Immature natural killer cell (primary cell): ENCODE measurements at regions not wholly inside any gene's neighbourhood (a gene's known extent, or its start where the extent isn't known, plus 50 kb on each side); places are given as distances from the start of the nearest gene placed in this dataset.

Experiments used
- DNase-seq, 3 donors: peaks; one replicate each; pipeline ENCODE4 v3.0.0; 2022; ENCODE audit warnings: mixed read lengths in 1 of 3
- H3K27ac Mint-ChIP-seq, 6 donors: one replicate each; pipeline ENCODE4 v1.8.0; 2020; ENCODE audit warnings: mixed read lengths in 6 of 6, mild to moderate bottlenecking in 5 of 6, inconsistent platforms in 4 of 6, moderate library complexity in 3 of 6
- H3K27me3 Mint-ChIP-seq, 3 donors: one replicate each; pipeline ENCODE4 v1.8.0; 2020 to 2021; ENCODE audit warnings: low read depth in 3 of 3, mild to moderate bottlenecking in 3 of 3, mixed read lengths in 3 of 3, moderate library complexity in 3 of 3, inconsistent platforms in 1 of 3
- H3K36me3 Mint-ChIP-seq, 3 donors: one replicate each; pipeline ENCODE4 v1.8.0; 2020; ENCODE audit warnings: mixed read lengths in 3 of 3, inconsistent platforms in 2 of 3, mild to moderate bottlenecking in 2 of 3
- H3K4me1 Mint-ChIP-seq, 2 donors: one replicate each; pipeline ENCODE4 v1.8.0; 2020; ENCODE audit warnings: inconsistent platforms in 2 of 2, mild to moderate bottlenecking in 2 of 2, mixed read lengths in 2 of 2, moderate library complexity in 1 of 2
- H3K4me3 Mint-ChIP-seq, 5 donors: one replicate each; pipeline ENCODE4 v1.8.0; 2020; ENCODE audit warnings: mild to moderate bottlenecking in 5 of 5, mixed read lengths in 5 of 5, inconsistent platforms in 3 of 5, moderate library complexity in 3 of 5
- H3K9me3 Mint-ChIP-seq, 6 donors: one replicate each; pipeline ENCODE4 v1.8.0; 2020; ENCODE audit warnings: mild to moderate bottlenecking in 6 of 6, mixed read lengths in 6 of 6, inconsistent platforms in 4 of 6, moderate library complexity in 3 of 6

DNA sequence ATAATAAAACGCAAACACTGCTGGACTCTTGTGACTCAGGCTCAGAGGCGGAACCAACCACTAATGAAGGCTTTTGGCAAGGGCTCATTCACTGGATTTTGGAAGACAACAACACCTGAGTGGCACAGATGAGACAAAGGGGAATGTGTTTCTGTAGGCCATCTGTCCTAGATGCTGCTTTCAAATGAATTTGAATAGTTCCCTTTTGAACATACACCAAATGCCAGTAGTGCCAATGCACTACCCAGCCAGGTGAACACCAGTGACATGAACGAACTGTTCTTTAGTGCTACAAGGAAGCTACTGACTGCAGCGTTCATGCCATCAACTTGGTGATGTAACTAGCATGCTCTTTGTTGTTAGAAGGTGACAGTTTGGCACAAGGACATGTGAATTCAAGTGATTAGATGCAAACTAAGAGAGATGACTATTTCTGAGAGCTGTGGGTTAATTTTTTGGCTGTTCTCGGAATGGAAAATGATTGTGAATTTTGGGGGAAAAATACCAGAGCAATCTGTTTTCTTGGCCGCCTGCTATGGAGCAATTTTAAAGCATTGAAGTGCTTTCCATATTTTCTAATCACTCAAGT is 173.7 kb downstream of the SLC24A2 start:
- Mint-ChIP-seq H3K4me3 (no peak overlapping the region), H3K9me3 (peaks cover 0 to 3% (median 0%) of the 10 kb centered on the region in 6 donors), H3K27me3 (peaks cover 1 to 7% (median 2%) of the 10 kb centered on the region in 3 donors), H3K27ac (no peak overlapping the region), H3K36me3 (no peaks in the 10 kb centered on the region), H3K4me1 (no peaks in the 10 kb centered on the region)
- no peak for DNase-seq

DNA sequence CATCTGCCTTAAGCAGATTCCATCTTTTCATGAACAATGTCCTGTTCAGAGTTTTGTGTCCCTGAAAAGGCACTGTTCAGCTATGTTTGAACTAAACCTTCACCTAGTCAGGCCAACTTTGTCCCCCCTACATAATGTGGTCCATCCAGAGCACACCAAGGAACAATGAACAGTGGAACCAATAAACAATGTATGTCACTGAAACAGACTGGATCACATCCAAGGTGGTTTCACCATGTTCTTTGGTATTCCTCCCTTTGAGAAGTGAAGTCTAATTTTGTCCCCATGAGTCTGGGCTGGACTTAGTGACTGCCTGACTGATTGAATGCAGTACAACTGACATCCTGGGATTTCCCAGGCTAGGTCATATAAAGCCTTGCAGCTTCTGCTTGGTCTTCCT is 174.5 kb downstream of the SLC24A2 start:
- no peak for DNase-seq
- Mint-ChIP-seq H3K27me3 (peaks cover 1 to 10% (median 2%) of the 10 kb centered on the region in 3 donors), H3K36me3 (no peaks in the 10 kb centered on the region), H3K9me3 (peaks cover 0 to 3% (median 0%) of the 10 kb centered on the region in 6 donors), H3K4me3 (no peak overlapping the region), H3K4me1 (no peaks in the 10 kb centered on the region), H3K27ac (no peak overlapping the region)

DNA sequence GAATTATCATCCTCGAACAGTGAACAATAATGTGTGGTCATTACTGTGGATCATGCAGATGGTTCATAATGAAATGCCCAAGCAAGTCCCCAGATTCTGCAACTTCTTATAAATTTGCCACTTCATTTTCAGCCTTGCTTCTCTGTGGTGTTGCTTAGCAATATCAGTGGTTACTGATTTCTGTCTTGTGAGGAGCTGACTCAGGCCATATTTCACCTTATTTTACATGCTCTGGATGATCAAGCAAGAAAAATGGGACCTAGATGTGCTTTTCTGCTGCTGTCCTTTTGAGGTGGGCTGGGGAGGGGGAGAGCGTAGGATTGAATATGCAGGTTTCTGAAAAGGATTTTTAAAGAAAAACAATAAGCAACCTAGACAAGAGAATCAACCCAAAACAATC is 188.3 kb downstream of the SLC24A2 start:
- no peak overlapping the region for H3K4me3 Mint-ChIP-seq
- no peak for DNase-seq
- H3K27ac Mint-ChIP-seq = no peak overlapping the region
- peaks cover 0 to 3% (median 0%) of the 10 kb centered on the region in 6 donors for H3K9me3 Mint-ChIP-seq
- peaks cover 0 to 2% (median 1%) of the 10 kb centered on the region in 3 donors for H3K27me3 Mint-ChIP-seq
- H3K4me1 Mint-ChIP-seq = no peaks in the 10 kb centered on the region
- no peaks in the 10 kb centered on the region for H3K36me3 Mint-ChIP-seq

DNA sequence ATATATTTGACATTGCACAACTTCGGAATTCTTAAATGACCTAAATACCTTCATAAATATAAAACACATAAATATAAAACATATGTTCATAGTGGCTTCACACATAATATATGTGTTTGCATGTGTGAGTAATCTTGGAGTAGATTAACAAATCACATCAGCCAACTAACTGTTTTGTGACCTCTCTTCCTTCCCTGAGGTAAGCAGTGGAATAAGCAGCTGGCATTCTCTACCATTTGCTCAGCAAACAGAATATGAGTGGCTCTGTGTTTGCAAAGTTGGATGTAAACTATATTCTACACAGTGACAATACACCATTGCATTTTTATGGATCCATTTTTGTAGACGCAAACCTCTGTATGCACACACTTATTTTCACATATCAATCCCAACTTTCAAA is 189.9 kb downstream of the ACER2 start:
- no peak overlapping the region for H3K4me3 Mint-ChIP-seq
- peaks cover 0 to 4% (median 0%) of the 10 kb centered on the region in 6 donors for H3K9me3 Mint-ChIP-seq
- H3K36me3 Mint-ChIP-seq = no peaks in the 10 kb centered on the region
- no peak for DNase-seq
- peaks cover 0 to 4% (median 2%) of the 10 kb centered on the region in 3 donors for H3K27me3 Mint-ChIP-seq
- no peak overlapping the region for H3K27ac Mint-ChIP-seq
- no peaks in the 10 kb centered on the region for H3K4me1 Mint-ChIP-seq

DNA sequence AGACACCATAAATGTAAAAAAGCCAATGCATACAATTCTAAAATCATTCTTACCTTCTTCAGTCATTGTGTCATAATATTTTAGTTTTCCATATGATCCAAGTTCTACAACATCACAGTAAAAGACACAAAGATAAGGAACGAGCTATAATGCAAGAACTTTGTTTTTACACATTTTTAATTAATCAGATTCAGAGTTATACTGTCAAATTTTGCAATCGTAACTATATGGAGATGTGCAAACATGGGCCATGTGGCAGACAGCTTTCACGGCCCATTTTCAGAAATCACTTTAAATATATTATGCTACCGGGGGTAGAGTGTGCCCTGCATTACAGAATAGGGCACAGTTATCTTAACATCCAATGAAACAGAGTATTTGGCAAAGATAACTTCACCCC is 188.4 kb downstream of the ACER2 start:
- Mint-ChIP-seq H3K27me3 (peaks cover 2 to 6% (median 4%) of the 10 kb centered on the region in 3 donors), H3K9me3 (peaks cover 0 to 3% (median 0%) of the 10 kb centered on the region in 6 donors), H3K4me1 (no peaks in the 10 kb centered on the region), H3K4me3 (no peak overlapping the region), H3K36me3 (no peaks in the 10 kb centered on the region), H3K27ac (no peak overlapping the region)
- DNase-seq = no peak

DNA sequence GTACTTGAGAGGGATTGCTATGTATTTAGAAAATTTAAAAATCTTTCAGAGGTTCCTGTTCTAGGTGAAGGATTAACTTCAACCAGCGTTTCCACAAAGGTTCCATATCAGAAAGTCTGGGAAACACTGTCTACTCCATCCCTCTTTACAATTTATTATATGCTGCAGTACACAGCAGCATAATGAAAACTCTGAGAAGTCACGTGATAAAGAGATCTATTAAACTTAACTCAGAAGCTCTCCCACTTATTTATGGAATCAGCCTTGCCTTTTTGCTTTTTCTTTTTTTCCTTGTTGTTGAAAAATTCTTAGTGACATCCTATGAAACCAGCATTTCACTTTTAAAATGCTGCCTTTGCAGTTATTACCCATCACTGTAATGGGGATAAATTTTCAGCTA is 186.2 kb downstream of the ACER2 start:
- Mint-ChIP-seq H3K27ac (no peak overlapping the region), H3K4me3 (no peak overlapping the region), H3K36me3 (no peaks in the 10 kb centered on the region), H3K27me3 (peaks cover 2 to 6% (median 4%) of the 10 kb centered on the region in 3 donors), H3K4me1 (no peaks in the 10 kb centered on the region), H3K9me3 (peaks cover 0 to 8% (median 2%) of the 10 kb centered on the region in 6 donors)
- no peak for DNase-seq

DNA sequence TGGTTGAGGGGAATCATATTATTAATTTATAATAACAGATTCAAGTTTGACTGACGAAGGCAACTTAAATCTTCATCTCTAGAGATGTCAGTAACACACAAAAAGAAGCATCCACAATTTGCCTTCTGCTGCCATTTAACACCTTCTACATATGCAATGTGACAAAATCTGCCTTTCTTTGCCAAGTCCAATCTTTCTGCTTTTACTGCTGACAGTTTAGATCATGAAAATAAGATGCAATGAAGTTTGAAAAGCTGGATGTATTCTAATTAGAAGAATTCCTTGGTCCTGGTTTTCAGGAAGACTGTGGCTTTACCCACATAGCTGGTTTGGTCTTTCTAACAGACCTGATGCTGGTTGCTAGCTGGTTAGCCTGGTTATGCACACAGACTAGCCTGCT is 178.9 kb downstream of the ACER2 start:
- Mint-ChIP-seq H3K4me3 (no peak overlapping the region), H3K27me3 (peaks cover 2 to 5% (median 3%) of the 10 kb centered on the region in 3 donors), H3K4me1 (no peaks in the 10 kb centered on the region), H3K27ac (no peak overlapping the region), H3K36me3 (no peaks in the 10 kb centered on the region), H3K9me3 (peaks cover 0 to 10% (median 0%) of the 10 kb centered on the region in 6 donors)
- no peak for DNase-seq

DNA sequence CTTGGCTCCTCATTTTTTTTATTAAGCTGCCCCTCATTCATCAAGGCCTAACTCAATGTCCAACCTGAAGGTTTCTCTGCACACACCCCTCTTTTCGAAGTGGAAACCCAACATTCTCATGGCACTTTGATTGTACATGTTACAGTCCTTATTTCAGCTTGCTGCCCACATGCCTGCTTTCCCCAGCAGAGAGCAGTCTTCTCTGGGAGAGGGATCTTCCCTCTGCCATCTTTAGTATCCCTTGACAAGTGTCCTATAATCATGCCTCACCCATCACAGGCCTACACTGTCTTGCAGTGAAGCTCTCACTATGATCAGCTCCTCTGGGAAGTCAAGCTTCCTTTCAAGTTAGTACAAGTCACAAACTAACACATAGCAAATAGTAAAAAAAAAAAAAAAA is 175.1 kb downstream of the ACER2 start:
- H3K9me3 Mint-ChIP-seq = peaks cover 0 to 3% (median 0%) of the 10 kb centered on the region in 6 donors
- H3K4me3 Mint-ChIP-seq = no peak overlapping the region

DNA sequence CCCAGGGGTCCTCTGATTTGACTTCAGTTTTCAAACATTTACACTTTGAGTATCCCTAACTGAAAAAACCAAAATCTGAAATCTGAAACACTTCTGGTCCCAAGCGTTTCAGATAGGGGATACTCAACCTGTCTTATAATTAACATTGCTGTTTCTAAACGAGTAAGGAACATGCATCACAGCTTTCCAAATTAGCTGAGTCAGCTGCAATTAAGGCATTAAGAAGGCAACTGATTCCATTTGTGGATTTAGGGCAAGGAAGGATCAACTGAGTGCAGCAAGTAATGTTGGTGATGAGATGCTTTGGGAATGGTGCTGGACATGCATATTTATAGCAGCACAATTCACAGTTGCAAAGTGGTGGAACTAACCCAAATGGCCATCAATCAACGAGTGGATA is 168.6 kb downstream of the ACER2 start:
- DNase-seq = no peak

More for the DNA sequence above, 175.1 kb downstream of the ACER2 start:
- no peaks in the 10 kb centered on the region for H3K36me3 Mint-ChIP-seq
- DNase-seq = no peak
- H3K27me3 Mint-ChIP-seq = peaks cover 4 to 7% (median 4%) of the 10 kb centered on the region in 3 donors
- H3K4me1 Mint-ChIP-seq = no peaks in the 10 kb centered on the region
- no peak overlapping the region for H3K27ac Mint-ChIP-seq

DNA sequence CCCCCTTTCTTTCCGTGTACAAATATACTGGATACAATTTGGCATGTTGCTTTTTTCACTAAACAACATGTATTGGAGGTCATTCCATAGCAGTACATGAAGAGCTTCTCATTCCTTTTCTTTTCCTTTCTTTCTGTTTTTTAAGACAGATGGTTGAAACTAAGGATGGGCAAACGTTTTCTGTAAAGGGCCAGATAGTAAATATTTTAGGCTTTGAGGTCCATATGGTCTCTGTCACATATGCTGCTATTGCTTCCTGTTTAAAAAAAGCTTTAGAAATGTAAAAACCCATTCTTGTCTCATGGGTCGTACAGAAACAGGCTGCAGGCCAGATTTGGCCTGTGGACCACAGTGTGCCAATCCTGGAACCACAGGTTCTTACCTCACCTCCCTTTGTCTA is 160.1 kb downstream of the ACER2 start:
- Mint-ChIP-seq H3K4me1 (no peaks in the 10 kb centered on the region), H3K36me3 (no peaks in the 10 kb centered on the region), H3K9me3 (peaks cover 0 to 2% (median 0%) of the 10 kb centered on the region in 6 donors), H3K4me3 (no peak overlapping the region), H3K27ac (no peak overlapping the region), H3K27me3 (peaks cover 0 to 2% (median 1%) of the 10 kb centered on the region in 3 donors)
- no peak for DNase-seq

More for the DNA sequence above, 168.6 kb downstream of the ACER2 start:
- Mint-ChIP-seq H3K4me1 (no peaks in the 10 kb centered on the region), H3K27me3 (peaks cover 4 to 10% (median 4%) of the 10 kb centered on the region in 3 donors), H3K36me3 (no peaks in the 10 kb centered on the region), H3K9me3 (peaks cover 0 to 1% (median 0%) of the 10 kb centered on the region in 6 donors), H3K27ac (no peak overlapping the region), H3K4me3 (no peak overlapping the region)

DNA sequence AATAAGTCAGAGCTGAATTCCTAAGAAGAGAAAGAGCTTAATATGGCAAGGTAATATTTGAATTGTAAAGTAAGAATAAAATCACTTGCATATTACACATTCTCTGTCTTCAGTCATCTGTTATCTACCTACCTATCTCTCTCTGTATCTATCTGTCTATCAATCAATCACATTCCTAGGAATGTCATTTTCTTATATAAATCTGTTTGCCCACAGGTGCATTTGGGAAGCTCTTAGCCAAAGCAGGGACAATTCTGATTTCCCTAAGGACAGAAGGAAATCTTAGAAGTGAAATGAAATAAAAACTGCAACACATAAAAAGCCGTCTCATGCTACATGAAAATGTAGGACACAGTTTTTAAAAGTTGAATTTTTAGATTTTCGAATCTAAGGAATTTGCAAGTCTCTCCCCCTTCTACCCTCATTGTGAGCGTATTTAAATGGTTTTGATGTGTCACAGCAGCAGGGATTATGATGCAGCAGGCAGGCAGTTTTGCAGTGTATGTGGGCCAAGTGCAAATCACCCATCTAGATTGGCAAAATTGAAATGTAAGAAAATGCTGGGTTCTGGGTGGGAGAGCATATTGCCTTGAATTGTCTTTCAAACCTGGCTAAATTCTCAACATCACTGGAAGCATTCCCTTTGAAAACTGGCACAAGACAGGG is 155.7 kb downstream of the ACER2 start:
- Mint-ChIP-seq H3K4me1 (no peaks in the 10 kb centered on the region), H3K4me3 (no peak overlapping the region), H3K9me3 (peaks cover 0 to 2% (median 0%) of the 10 kb centered on the region in 6 donors), H3K36me3 (no peaks in the 10 kb centered on the region), H3K27ac (no peak overlapping the region), H3K27me3 (peaks cover 0 to 4% (median 2%) of the 10 kb centered on the region in 3 donors)
- DNase-seq = no peak

DNA sequence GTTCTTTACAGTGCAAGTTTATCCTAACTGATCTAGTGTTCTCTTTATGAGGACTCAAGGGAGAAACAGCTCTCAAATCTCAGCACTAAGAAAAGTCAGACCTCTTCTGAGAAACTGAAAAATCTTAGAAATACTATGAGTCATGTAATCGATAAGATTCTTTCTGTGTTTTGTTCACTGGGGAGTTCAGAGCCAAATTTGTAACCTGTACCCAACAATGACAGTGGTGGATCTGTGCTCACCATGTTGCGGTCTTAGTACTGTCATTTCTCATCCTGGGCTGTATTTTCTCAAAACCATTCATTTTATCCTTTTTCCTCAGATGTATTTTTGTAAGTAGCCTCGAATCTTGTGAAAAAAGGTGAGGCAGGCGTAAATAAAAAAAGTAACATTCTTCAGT is 146.4 kb downstream of the ACER2 start:
- Mint-ChIP-seq H3K27ac (no peak overlapping the region), H3K27me3 (peaks cover 0 to 3% (median 1%) of the 10 kb centered on the region in 3 donors), H3K9me3 (no peaks in the 10 kb centered on the region), H3K36me3 (no peaks in the 10 kb centered on the region), H3K4me1 (peaks cover 0 to 8% of the 10 kb centered on the region in 2 donors), H3K4me3 (no peak overlapping the region)
- no peak for DNase-seq

DNA sequence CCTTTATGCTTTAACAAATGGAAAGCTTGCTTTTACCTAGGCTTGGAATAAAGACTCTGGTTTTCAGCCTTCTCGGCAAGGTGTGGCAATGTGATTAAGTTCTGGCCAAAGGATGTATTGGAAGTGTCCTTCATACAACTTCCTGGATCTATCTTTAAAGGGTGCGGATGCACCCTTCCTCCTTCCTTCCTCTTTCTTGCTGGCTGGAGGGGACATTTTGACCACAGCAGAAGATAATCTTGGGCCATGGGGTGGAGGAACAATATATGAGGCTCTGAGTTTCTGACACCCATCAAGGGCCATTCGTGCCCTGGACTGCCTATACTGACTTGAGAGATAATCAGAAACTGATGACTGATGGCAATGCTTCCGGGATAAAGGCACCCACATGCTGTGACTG is 145.7 kb downstream of the ACER2 start:
- DNase-seq = no peak
- Mint-ChIP-seq H3K4me3 (no peak overlapping the region), H3K27ac (no peak overlapping the region), H3K27me3 (peaks cover 0 to 3% (median 1%) of the 10 kb centered on the region in 3 donors), H3K9me3 (no peaks in the 10 kb centered on the region), H3K36me3 (no peaks in the 10 kb centered on the region), H3K4me1 (peaks cover 3 to 8% of the 10 kb centered on the region in 2 donors)

DNA sequence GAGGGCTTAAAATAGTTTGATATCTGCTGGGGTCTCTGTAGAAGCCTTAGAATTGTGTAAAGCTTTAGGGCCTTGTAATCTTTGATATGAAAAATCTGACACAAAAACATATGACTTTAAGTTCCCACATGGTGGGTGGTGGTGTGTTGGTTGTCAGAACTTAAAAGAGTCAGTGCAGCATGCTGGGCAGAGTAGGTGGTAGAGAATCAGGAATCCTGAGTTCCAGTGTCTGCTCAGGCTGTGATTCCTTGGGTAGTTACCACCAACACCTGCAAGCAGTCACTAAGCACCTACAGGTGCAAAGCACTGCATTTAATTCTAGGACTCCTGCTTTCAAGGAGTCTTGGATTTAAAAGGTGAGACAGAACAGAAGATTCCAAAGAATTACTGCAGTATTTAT is 144.6 kb downstream of the ACER2 start:
- Mint-ChIP-seq H3K36me3 (no peaks in the 10 kb centered on the region), H3K27ac (no peak overlapping the region), H3K4me1 (peaks cover 3 to 8% of the 10 kb centered on the region in 2 donors), H3K27me3 (peaks cover 0 to 3% (median 1%) of the 10 kb centered on the region in 3 donors), H3K4me3 (no peak overlapping the region), H3K9me3 (no peaks in the 10 kb centered on the region)
- DNase-seq = no peak
